NCI-H510A (cell line): ENCODE measurements at regions not wholly inside any gene's neighbourhood (a gene's known extent, or its start where the extent isn't known, plus 50 kb on each side); places are given as distances from the start of the nearest gene placed in this dataset.
"Not testable (repeated sequence)": the region's sequence is repeated elsewhere in the genome, so short reads cannot be mapped to it uniquely, and the experiment has no call there.

Source experiments
- DNase-seq: peaks from one replicate; lab custom pipeline; 2025; lab: John Stamatoyannopoulos, UW

DNA sequence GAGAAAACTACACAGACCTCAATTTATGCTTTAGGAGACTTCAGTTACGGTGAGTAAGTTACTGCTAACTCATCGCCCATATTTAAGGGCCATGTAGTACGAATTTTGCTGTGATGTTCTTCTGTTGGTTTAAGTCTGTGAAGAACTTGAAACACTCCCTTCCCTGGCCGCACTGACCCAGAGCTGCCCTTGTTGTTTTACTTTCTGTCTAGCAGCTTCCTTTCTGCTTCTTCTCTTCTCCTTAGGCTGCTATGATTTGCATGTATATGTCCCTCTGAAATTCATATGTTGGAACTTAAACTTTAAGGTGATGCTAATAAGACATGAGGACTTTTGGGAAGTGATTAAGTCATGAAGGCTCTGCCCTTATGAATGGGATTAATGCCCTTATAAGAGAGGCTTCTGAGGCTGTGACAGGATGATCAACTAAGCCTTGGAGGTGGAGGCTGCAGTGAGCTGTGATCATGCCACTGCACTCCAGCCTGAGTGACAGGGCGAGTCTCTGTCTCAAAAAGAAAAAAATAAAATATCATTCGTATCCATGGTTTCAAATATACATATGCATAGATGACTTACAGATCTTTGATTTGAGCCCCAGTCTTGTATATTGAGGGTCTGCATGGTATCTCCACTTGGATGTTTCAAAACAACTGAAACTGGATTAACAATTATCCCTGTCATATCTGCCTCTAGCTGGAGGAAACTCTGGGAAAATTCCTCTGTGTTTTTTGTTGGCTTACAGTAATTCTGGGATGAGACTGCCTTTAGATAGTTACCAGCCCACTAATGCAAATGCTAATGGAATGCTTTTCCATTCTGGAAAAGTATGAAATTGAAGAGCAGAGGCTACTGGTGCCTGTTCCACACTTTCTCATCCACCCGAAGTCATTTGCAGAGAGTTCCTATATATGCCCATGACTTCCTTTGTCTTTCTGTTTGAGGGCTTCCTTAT lies 263.4 kb upstream of the ACTBL2 start:
- no peak for DNase-seq

DNA sequence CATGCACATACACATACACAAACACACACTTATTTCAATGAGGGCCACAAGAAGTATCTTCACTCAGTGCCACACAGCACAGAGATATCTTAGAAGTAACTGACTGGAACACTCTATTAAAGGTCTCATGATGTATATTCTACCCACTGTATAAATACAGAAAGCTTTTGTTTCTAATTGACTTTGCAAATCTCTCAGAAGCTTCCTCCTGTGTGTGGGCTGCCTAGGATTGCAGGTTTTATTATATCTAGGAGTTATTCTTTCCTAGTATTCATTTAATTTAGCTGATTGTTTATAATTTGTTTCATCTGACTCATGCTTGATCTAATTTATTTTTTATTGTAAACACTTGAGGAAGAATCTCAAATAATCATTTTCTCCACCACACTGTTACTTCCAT lies 262.4 kb upstream of the ACTBL2 start:
- DNase-seq: no peak

DNA sequence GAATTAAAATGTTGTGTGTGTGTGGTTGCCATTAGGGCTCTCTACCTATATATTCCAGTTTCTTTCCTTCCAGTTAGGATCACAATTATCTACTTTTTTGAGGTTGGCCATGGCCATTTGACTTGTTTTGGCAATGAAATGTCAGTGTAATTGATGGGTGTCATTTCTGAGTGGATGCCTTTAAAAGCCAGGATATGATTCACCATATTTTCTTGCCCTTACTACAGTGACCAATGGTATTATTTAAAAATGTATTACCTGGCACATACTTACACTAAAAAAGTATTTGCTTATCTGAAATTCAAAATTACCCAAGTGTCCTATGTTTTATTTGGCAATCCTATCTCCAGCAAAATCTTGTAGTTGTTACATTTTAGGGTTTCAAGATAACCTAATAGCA lies 258.7 kb upstream of the ACTBL2 start:
- DNase-seq: no peak

- no peak for DNase-seq
These were observed 256.2 kb upstream of the ACTBL2 start for GRCh38 chr5:57738787-57739186.

DNA sequence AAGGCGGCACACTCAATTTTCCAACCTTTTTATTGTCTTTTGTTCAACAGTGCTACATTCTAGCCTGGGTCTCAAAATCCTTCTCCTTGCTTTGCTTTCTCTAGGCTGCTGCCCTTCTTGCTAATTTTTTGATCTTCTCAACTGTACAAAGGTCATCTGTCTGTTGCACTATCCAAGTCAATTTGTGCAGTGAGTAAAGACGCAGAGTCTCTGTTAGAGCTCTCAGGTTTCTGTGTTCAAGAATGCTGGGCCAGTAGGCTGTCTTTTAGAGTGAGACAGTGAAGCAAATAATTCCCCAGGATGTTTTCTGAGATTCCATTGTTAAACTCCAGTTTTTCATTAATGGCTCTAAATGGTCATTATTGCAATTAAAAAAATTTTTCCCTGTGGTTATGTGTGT lies 255.7 kb upstream of the ACTBL2 start:
- DNase-seq: no peak

DNA sequence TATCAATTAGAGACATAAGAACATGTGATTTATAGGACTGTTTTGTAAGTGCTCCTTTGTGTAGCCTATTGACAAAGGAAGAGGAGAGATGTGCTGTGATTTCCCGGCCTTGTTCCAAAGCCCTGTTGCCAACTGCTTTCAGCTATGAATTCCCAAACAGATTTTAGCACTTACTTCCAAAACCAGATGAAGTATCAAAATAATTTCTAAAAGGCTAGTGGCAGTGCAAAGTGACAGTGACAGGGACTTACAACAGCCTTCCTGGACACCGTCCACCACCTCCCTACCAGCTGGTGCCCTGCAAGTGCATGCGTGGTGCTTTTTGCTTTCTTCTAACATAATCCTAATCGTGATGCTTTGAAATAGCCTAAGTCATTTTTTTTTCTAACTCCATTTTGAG lies 254.1 kb upstream of the ACTBL2 start:
- DNase-seq: no peak

GRCh38 chr5:57735279-57736153 lies 252.9 kb upstream of the ACTBL2 start:
- not testable (repeated sequence) for DNase-seq

DNA sequence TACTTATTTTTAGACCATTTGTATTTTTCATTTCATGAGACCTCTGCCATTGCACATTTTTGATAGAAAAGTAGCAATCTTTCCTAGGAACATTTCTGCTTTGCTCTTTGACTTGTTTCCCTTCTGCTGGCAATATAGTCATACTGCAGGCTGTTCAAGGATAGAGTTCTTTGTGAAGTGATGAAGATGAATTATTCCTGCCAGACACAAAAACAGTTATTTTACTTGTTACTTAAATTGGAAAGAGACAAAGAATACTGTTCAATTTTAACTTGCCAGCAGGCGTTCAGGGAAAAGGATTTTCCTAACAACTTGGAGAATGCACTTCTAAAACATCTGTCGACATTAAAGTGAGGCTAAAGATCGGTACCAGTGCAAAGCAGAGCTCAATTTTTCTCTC lies 251.7 kb upstream of the ACTBL2 start:
- DNase-seq: no peak

- DNase-seq: no peak
These were observed 245.0 kb upstream of the ACTBL2 start for GRCh38 chr5:57727591-57727990.

- DNase-seq: no peak
These were observed 243.3 kb upstream of the ACTBL2 start for GRCh38 chr5:57725658-57726504.

DNA sequence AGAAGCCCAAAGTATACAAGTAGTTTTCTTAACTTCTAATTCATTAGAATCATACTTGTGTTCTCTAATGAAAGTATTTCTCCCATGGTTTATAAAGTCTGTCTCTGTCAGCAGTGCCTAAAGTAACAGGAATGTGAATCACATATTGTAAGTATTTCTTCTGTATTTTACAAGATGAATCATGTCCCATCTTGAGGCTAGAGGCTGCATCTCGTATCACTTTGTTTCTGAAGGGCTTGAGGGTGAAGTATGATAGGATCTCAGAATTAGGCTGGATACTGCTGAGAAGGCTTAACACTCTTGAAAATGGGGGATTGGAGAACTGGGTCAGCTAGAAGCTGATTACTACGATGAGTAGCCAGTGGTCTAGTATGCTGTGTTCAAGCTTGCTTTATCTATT lies 242.2 kb upstream of the ACTBL2 start:
- DNase-seq: no peak

DNA sequence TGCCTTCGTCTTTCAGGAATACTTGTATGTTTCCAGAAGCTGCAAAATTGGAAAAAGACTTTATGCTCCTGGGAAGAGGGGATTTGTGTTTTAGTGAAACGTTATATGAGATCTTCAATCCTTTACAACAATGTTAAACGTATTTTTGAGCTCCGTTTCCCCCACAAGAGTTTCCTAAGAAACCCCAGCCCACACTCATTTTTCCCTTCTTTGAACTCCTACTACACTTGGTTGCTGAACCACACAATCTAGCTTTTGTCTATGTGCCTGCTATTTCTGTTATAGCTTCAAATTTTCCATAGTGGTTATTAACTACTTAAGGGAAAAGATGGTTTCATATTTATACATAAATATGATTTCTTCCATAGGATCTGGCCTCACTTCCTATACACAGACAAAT lies 238.6 kb upstream of the ACTBL2 start:
- DNase-seq: no peak

DNA sequence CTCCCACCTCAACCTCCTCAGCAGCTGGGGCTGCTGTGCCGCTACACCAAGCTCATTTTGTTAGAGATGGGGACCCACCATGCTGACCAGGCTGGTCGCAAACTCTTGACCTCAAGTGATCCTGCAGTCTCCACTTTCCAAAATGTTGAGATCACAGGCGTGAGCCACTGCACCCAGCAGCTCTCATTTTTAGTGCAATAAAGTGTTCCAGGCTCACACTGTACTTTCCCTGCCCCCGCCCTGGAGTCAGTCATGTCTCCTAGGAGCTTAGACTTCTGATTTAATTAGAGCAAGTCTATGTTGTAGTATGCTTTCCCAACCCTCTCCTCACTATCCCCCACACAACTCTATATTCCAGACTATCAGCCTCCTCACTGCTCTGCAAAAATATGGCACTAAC lies 238.0 kb upstream of the ACTBL2 start:
- DNase-seq: no peak

GRCh38 chr5:57719216-57719615 lies 236.6 kb upstream of the ACTBL2 start:
- no peak for DNase-seq

- no peak for DNase-seq
These were observed 235.5 kb upstream of the ACTBL2 start for GRCh38 chr5:57718155-57718554.

DNA sequence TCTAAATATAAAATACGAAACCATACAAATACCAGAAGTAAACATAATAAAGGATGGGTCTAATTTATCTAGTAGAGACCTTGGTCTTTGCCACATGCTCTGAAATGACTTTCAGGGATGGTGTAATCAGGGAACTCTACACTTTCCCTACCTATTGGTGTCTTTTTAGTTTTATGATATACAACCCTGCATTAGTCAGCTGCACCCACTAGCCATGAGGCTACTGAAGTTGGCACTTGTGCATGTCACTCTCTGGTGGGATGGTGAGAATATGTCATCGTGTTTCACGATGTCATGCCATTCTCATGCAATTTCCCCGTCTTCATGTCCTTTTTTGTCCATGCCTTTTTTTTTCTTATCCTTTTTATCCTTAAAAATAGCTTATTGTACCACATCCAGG lies 234.9 kb upstream of the ACTBL2 start:
- no peak for DNase-seq

DNA sequence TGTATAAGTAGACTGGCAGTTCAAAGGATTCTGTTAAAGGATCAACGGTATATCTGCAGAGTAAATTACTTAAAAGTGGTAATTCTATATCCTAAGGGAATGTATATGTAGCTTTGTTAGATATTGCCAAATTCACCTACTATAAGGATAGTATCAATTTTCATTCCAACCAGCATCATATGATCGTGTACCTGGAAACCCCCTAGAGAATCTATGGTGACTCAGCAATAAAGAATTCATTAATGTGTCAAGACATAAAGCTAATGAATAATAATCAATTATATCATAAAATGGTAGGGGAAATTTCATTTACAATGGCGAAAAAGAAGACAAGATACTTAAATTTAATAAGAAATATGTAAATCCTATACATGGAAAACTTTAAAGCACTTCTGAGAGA lies 234.1 kb upstream of the ACTBL2 start:
- DNase-seq: no peak

- no peak for DNase-seq
These were observed 232.7 kb upstream of the ACTBL2 start for GRCh38 chr5:57715296-57715695.

- not testable (repeated sequence) for DNase-seq
These were observed 230.9 kb upstream of the ACTBL2 start for GRCh38 chr5:57713535-57713934.

DNA sequence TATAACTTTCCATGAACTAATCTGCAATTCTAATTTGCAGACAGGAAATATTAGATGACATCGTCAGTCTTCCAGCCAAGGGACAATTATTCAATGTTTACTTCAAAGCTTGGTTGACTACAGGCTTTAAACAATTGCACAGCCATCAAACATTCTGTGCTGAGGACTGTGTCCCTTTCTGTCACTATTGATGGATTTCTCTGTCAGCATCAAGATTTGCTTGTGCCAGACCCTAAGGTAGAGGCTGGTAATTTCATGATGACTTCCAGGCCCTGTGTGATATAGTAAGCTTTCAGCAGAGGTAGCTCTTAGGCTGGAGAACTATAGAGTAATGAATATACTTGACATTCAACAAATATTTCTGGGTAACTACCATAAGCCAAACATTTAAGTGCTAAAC lies 229.3 kb upstream of the ACTBL2 start:
- no peak for DNase-seq

DNA sequence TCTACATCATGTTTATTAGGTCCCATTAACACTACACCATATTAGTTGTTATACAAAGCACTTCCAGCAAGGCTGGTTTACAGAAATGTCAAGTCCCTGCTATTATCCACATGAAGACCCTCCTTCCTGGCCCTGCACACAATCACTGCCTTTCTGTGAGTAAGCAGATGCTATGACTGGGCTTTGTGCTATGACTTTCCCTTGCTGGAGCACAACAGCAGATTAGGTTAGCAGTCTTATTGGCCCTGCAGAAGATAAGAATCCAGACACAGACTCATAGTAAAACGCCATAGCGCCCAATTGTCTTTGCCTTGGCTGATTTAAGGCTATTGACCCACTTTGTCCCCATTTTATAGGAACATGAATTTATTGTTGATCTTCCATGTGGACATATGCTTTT lies 228.9 kb upstream of the ACTBL2 start:
- no peak for DNase-seq

- DNase-seq: no peak
These were observed 227.5 kb upstream of the ACTBL2 start for GRCh38 chr5:57710126-57710525.
